IPS-NIHi7 (cell line): ENCODE measurements at regions not wholly inside any gene's neighbourhood (a gene's known extent, or its start where the extent isn't known, plus 50 kb on each side); places are given as distances from the start of the nearest gene placed in this dataset.
"Not testable (repeated sequence)": the region's sequence is repeated elsewhere in the genome, so short reads cannot be mapped to it uniquely, and the experiment has no call there.

Experiments
- DNase-seq: peaks from one replicate; pipeline ENCODE4 v3.0.0; 2012; ENCODE audit warnings: mixed read lengths; ENCODE audit errors: extremely low spot score

- DNase-seq, result no peak
These were observed 144.6 kb upstream of the ZNF366 start for GRCh38 chr5:72651779-72652178.

GRCh38 chr5:72651109-72651508 is 143.9 kb upstream of the ZNF366 start:
- no peak for DNase-seq

- no peak for DNase-seq
These were observed 142.2 kb upstream of the ZNF366 start for GRCh38 chr5:72649449-72649848.

- no peak for DNase-seq
These were observed 141.3 kb upstream of the ZNF366 start for GRCh38 chr5:72648480-72648879.

GRCh38 chr5:72647806-72648205 is 140.6 kb upstream of the ZNF366 start:
- no peak for DNase-seq

- DNase-seq, result no peak
These were observed 139.1 kb upstream of the ZNF366 start for GRCh38 chr5:72646246-72646866.

- DNase-seq, result no peak
These were observed 138.0 kb upstream of the ZNF366 start for GRCh38 chr5:72645064-72645846.

- no peak for DNase-seq
These were observed 137.1 kb upstream of the ZNF366 start for GRCh38 chr5:72644296-72644695.

GRCh38 chr5:72641164-72641563 is 134.0 kb upstream of the ZNF366 start:
- no peak for DNase-seq

GRCh38 chr5:72637058-72637457 is 129.8 kb upstream of the ZNF366 start:
- DNase-seq, result no peak

GRCh38 chr5:72636565-72636964 is 129.4 kb upstream of the ZNF366 start:
- not testable (repeated sequence) for DNase-seq

- DNase-seq, result no peak
These were observed 127.2 kb upstream of the ZNF366 start for GRCh38 chr5:72634444-72634843.

GRCh38 chr5:72633649-72634048 is 126.4 kb upstream of the ZNF366 start:
- no peak for DNase-seq

GRCh38 chr5:72633041-72633445 is 125.8 kb upstream of the ZNF366 start:
- DNase-seq, result no peak

- DNase-seq, result no peak
These were observed 123.5 kb upstream of the ZNF366 start for GRCh38 chr5:72630721-72631120.

GRCh38 chr5:72630081-72630480 is 122.9 kb upstream of the ZNF366 start:
- no peak for DNase-seq

- no peak for DNase-seq
These were observed 121.7 kb upstream of the ZNF366 start for GRCh38 chr5:72628771-72629371.

GRCh38 chr5:72625332-72625731 is 118.1 kb upstream of the ZNF366 start:
- no peak for DNase-seq

- no peak for DNase-seq
These were observed 117.5 kb upstream of the ZNF366 start for GRCh38 chr5:72624641-72625236.

GRCh38 chr5:72623936-72624335 is 116.7 kb upstream of the ZNF366 start:
- DNase-seq, result no peak

GRCh38 chr5:72623323-72623722 is 116.1 kb upstream of the ZNF366 start:
- no peak for DNase-seq

- no peak for DNase-seq
These were observed 115.1 kb upstream of the ZNF366 start for GRCh38 chr5:72622170-72622760.
